Heart left ventricle (tissue), 13 donors: ENCODE measurements at regions not wholly inside any gene's neighbourhood (a gene's known extent, or its start where the extent isn't known, plus 50 kb on each side); places are given as distances from the start of the nearest gene placed in this dataset.

Source experiments
- POLR2A ChIP-seq, 2 donors: fragments of 450-650 bp; IDR thresholded peaks; one replicate each; pipeline ENCODE4 v1.6.1; 2017; ENCODE audit warnings: antibody characterized with exemption in 2 of 2, mild to moderate bottlenecking in 2 of 2, moderate library complexity in 2 of 2
- TF ChIP-seq, protein P1 (sequence below), 12 donors: fragments of 200-600 bp; sonication (generic) in 4 of 12; IDR thresholded peaks; one replicate each; pipeline versions ENCODE4 v1.5.0 to v1.8.0; 2018 to 2022; ENCODE audit warnings: antibody characterized with exemption in 12 of 12, mild to moderate bottlenecking in 5 of 12
- donor health status: ischemic (EF 13 %, LVEDD 7.1; RV severe dilation, severe dysfunction).
- donor health status: DM: no; HTN: yes; CAD: no.
- donor health status: DM: no; HTN: no; CAD: no.
- donor health status: ischemic (EF 25% LVEDD 6.9; RV normal size, moderate dysfunction).
- donor health status: ischemic (EF 25% LVEDD 5.7; RV mildly dilated, moderate dysfunction).
- donor health status: ischemic (EF 35%, LVEDD 5.7; RV mildly dilated, moderate dysfunction).
- donor health status: nonischemic (EF 11% LVEDD 7.7; RV severe dilation, severe dysfunction).
- donor health status: DM: yes; HTN: yes; CAD: no.
- donor health status: PGD.
- donor health status: ischemic (EF 29% LVEDD 5.4; RV normal size, mild dysfunction).
- donor health status: nonischemic (EF 23%, LVEDD 6.1; RV moderate dilation, normal function).

DNA sequence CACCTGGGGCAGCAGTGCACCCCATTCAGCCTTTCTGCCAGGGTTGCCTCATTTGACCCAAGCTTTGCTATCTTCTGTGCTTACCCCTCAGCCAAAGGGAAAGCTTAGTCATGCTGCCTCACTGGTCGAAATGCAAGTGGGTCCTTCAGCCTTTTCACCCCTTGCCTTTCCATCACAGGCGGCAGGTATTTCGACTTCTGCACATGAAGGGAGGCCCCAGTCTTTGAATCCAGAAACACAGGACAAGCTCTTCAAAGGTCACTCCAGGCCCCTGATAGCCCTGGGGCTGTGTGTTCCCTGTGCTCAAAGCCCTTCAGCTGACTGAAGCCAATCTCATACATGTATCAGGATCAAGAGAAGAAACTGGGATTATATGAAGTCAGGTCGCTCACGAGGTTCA is 129.7 kb downstream of the SNX19 start:
- TF ChIP-seq, protein P1, sequence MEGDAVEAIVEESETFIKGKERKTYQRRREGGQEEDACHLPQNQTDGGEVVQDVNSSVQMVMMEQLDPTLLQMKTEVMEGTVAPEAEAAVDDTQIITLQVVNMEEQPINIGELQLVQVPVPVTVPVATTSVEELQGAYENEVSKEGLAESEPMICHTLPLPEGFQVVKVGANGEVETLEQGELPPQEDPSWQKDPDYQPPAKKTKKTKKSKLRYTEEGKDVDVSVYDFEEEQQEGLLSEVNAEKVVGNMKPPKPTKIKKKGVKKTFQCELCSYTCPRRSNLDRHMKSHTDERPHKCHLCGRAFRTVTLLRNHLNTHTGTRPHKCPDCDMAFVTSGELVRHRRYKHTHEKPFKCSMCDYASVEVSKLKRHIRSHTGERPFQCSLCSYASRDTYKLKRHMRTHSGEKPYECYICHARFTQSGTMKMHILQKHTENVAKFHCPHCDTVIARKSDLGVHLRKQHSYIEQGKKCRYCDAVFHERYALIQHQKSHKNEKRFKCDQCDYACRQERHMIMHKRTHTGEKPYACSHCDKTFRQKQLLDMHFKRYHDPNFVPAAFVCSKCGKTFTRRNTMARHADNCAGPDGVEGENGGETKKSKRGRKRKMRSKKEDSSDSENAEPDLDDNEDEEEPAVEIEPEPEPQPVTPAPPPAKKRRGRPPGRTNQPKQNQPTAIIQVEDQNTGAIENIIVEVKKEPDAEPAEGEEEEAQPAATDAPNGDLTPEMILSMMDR (IDR thresholded peaks at IDR 0.05): no peak
- TF ChIP-seq POLR2A (IDR thresholded peaks at IDR 0.05): no peak
